ENCODE measurements at regions not wholly inside any gene's neighbourhood (a gene's known extent, or its start where the extent isn't known, plus 50 kb on each side); places are given as distances from the start of the nearest gene placed in this dataset.

DNA sequence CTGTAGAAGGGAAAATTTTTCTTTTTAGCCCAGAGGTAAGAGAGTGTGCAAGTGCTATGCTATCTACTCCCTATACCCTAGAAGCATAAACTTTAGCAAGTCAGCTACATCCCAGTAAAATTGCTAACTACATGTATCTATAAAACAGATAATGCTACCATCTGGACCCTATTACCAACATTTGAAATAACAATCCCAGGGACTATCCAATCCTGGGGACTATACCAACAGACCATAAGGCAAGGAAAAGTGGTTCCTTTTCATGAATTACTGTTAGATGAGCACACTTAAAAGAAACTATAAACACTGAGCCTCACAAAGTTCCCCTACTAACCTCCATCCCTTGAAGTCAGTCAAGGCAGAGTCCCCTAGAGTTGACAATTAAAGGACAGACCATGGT is 213.6 kb upstream of the VEGFC start:
- Mint-ChIP-seq H3K4me3 (no peak overlapping the region), H3K27ac (no peak overlapping the region), H3K27me3 (ENCODE audit: low read depth in 2 of 2) (no peaks in the 10 kb centered on the region), H3K9me3 (peaks cover 9 to 13% of the 10 kb centered on the region in 2 donors), H3K36me3 (no peaks in the 10 kb centered on the region), H3K4me1 (no peaks in the 10 kb centered on the region)
- Histone ChIP-seq H3K27me3 (ENCODE audit: control insufficient read depth, insufficient read depth, low read length) (no peaks in the 10 kb centered on the region), H3K36me3 (ENCODE audit: control insufficient read depth, insufficient read depth, low read length) (no peaks in the 10 kb centered on the region), H3K9me3 (ENCODE audit: control insufficient read depth, insufficient read depth, low read length) (no peaks in the 10 kb centered on the region), H3K4me1 (ENCODE audit: control insufficient read depth, insufficient read depth, low read length) (no peaks in the 10 kb centered on the region), H3K27ac (ENCODE audit: low read length) (no peak overlapping the region), H3K4me3 (ENCODE audit: low read length) (no peak overlapping the region)
- ATAC-seq: no peak
- intact Hi-C loops (cut with micrococcal nuclease): no loop called here
- DNase-seq: no peak
- TF ChIP-seq, protein P1, sequence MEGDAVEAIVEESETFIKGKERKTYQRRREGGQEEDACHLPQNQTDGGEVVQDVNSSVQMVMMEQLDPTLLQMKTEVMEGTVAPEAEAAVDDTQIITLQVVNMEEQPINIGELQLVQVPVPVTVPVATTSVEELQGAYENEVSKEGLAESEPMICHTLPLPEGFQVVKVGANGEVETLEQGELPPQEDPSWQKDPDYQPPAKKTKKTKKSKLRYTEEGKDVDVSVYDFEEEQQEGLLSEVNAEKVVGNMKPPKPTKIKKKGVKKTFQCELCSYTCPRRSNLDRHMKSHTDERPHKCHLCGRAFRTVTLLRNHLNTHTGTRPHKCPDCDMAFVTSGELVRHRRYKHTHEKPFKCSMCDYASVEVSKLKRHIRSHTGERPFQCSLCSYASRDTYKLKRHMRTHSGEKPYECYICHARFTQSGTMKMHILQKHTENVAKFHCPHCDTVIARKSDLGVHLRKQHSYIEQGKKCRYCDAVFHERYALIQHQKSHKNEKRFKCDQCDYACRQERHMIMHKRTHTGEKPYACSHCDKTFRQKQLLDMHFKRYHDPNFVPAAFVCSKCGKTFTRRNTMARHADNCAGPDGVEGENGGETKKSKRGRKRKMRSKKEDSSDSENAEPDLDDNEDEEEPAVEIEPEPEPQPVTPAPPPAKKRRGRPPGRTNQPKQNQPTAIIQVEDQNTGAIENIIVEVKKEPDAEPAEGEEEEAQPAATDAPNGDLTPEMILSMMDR (IDR thresholded peaks at IDR 0.05): no peak

DNA sequence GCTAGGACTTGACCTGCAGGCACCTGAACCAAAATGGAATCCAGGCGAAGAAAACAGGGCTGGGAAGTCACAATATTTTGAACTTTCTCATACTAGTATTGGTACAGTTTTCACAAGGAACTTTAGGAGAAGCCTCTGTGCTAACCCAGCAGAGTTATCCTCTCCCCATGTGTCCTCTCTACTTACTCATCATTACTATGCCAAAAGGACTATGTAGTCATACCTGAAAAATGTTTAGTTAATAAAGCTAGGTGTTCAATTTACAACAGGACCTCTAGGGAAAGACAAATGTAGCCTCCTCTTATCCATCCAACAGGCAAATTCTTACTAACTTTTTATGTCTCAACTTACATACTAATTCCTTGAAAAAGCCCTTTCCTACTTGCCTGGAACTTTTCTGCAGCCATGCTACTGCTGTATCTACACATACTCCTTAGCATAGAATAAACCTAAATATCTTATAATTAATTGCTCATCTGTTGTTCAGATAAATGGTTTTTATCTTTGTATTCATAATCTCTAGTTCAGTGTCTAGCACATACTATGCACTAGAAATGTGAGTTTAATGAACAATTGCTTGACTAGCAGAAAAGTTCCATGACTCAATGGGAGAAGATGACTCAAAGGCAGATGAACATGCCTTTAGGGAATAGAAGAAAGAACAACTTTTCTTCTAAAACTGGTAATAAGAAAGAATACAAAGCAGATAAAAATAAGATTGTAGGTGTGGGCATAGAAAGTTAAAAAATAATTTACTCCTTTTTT is 215.5 kb upstream of the VEGFC start:
- H3K4me1 ChIP-seq (ENCODE audit: control insufficient read depth, insufficient read depth, low read length): no peaks in the 10 kb centered on the region
- no peaks in the 10 kb centered on the region for H3K27me3 ChIP-seq (ENCODE audit: control insufficient read depth, insufficient read depth, low read length)
- TF ChIP-seq, protein P1 (IDR thresholded peaks at IDR 0.05): no peak
- intact Hi-C loops (cut with micrococcal nuclease): no loop called here
- Mint-ChIP-seq H3K36me3 (no peaks in the 10 kb centered on the region), H3K4me1 (no peaks in the 10 kb centered on the region), H3K9me3 (peaks cover 10 to 12% of the 10 kb centered on the region in 2 donors), H3K4me3 (no peak overlapping the region), H3K27ac (no peak overlapping the region), H3K27me3 (ENCODE audit: low read depth in 2 of 2) (no peaks in the 10 kb centered on the region)
- no peak overlapping the region for H3K4me3 ChIP-seq (ENCODE audit: low read length)
- no peaks in the 10 kb centered on the region for H3K9me3 ChIP-seq (ENCODE audit: control insufficient read depth, insufficient read depth, low read length)
- no peaks in the 10 kb centered on the region for H3K36me3 ChIP-seq (ENCODE audit: control insufficient read depth, insufficient read depth, low read length)
- 58% methylated on average over 1 of the region's 1 CpG for WGBS (ENCODE audit: insufficient coverage)
- DNase-seq (no peak), ATAC-seq (no peak)
- H3K27ac ChIP-seq (ENCODE audit: low read length): no peak overlapping the region

DNA sequence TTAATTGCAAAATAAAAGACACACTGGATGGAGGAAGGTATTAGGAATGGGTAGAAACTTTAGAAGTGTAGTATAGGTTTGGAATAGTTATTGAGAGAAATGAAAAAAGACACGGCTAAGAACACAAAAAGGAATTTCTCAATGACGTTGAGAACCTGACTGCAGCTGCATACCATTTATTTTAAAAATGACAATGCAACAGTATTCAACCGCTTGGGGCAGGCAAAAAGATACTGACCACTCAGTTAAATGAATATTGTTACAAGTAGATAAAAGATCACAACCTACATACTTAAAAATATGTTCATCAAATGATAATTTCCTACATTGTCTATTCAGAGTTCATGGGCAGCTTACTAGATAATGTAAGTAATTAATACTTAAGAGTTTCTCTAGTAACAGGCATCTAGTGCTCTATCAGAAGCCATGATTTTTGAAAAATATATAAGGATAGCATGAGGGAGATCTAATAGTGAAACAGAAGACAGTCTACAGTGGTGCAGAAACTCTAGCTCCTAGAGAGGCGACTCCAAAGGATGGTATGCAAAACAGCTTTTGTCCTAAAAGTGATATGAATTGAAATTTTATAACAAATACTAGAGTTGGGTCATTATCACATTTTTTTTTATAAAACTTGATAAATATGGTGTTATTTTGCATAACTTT is 216.2 kb upstream of the VEGFC start:
- no peak overlapping the region for H3K4me3 Mint-ChIP-seq
- 82% methylated on average over 4 of the region's 4 CpGs for WGBS (ENCODE audit: insufficient coverage)
- Histone ChIP-seq H3K36me3 (ENCODE audit: control insufficient read depth, insufficient read depth, low read length) (no peaks in the 10 kb centered on the region), H3K27ac (ENCODE audit: low read length) (no peak overlapping the region), H3K4me3 (ENCODE audit: low read length) (no peak overlapping the region), H3K9me3 (ENCODE audit: control insufficient read depth, insufficient read depth, low read length) (peaks cover 7% of the 10 kb centered on the region), H3K4me1 (ENCODE audit: control insufficient read depth, insufficient read depth, low read length) (no peaks in the 10 kb centered on the region), H3K27me3 (ENCODE audit: control insufficient read depth, insufficient read depth, low read length) (no peaks in the 10 kb centered on the region)
- no peaks in the 10 kb centered on the region for H3K4me1 Mint-ChIP-seq
- H3K36me3 Mint-ChIP-seq: no peaks in the 10 kb centered on the region
- TF ChIP-seq, protein P1 (IDR thresholded peaks at IDR 0.05): no peak
- no peaks in the 10 kb centered on the region for H3K27me3 Mint-ChIP-seq (ENCODE audit: low read depth in 2 of 2)
- H3K27ac Mint-ChIP-seq: no peak overlapping the region
- H3K9me3 Mint-ChIP-seq: peaks cover 10 to 12% of the 10 kb centered on the region in 2 donors
- intact Hi-C loops (cut with micrococcal nuclease): no loop called here
- DNase-seq (no peak), ATAC-seq (no peak)

All from natural killer cell (primary cell).